ENCODE measurements at regions not wholly inside any gene's neighbourhood (a gene's known extent, or its start where the extent isn't known, plus 50 kb on each side); places are given as distances from the start of the nearest gene placed in this dataset.

- Mint-ChIP-seq H3K4me1 (ENCODE audit: low read depth) (no peaks in the 10 kb centered on the region), H3K27me3 (ENCODE audit: insufficient read depth) (peaks cover 1% of the 10 kb centered on the region; the same call in 1 of the 2 replicates), H3K4me3 (no peak overlapping the region), H3K9me3 (no peaks in the 10 kb centered on the region), H3K36me3 (ENCODE audit: low read depth) (no peaks in the 10 kb centered on the region), H3K27ac (no peak overlapping the region)
- no peak for DNase-seq
- TF ChIP-seq CTCF (IDR thresholded peaks at IDR 0.05) = no peak
Observed at GRCh38 chr6:152904678-152905077, 78.2 kb downstream of the FBXO5 start.

GRCh38 chr6:152905551-152906299 is 77.1 kb downstream of the FBXO5 start:
- TF ChIP-seq CTCF (IDR thresholded peaks at IDR 0.05) = no peak
- no peaks in the 10 kb centered on the region for H3K36me3 Mint-ChIP-seq (ENCODE audit: low read depth)
- H3K9me3 Mint-ChIP-seq = no peaks in the 10 kb centered on the region
- peaks cover 1% of the 10 kb centered on the region; the same call in 1 of the 2 replicates for H3K27me3 Mint-ChIP-seq (ENCODE audit: insufficient read depth)
- no peak overlapping the region for H3K27ac Mint-ChIP-seq
- DNase-seq = no peak
- no peaks in the 10 kb centered on the region for H3K4me1 Mint-ChIP-seq (ENCODE audit: low read depth)
- H3K4me3 Mint-ChIP-seq = no peak overlapping the region

DNA sequence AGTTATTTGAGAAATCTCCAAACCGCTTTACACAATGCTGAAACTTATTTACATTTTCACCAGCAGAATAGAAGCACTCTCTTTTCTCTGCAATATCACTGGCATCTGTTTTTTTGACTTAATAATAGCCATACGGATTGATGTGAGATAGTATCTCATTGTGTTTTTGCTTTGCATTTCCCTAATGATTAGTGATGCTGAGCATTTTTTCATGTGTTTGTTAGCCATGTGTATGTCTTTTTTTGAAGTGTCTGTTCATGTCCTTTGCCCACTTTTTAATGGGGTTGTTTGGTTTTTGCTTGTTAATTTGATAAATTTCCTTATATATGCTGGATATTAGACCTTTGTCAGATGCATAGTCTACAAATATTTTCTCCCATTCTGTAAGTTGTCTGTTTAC is 73.6 kb downstream of the FBXO5 start:
- no peak for TF ChIP-seq CTCF (IDR thresholded peaks at IDR 0.05)
- Mint-ChIP-seq H3K36me3 (ENCODE audit: low read depth) (no peaks in the 10 kb centered on the region), H3K4me1 (ENCODE audit: low read depth) (no peaks in the 10 kb centered on the region), H3K4me3 (no peak overlapping the region), H3K27ac (no peak overlapping the region), H3K27me3 (ENCODE audit: insufficient read depth) (no peaks in the 10 kb centered on the region; the same call in 1 of the 2 replicates), H3K9me3 (peaks cover 3% of the 10 kb centered on the region; the same call in 1 of the 2 replicates)
- DNase-seq = no peak

GRCh38 chr6:152916035-152916434 is 66.8 kb downstream of the FBXO5 start:
- H3K36me3 Mint-ChIP-seq (ENCODE audit: low read depth) = no peaks in the 10 kb centered on the region
- no peak overlapping the region for H3K4me3 Mint-ChIP-seq
- no peaks in the 10 kb centered on the region for H3K4me1 Mint-ChIP-seq (ENCODE audit: low read depth)
- peaks cover 6% of the 10 kb centered on the region; the same call in 1 of the 2 replicates for H3K9me3 Mint-ChIP-seq
- no peak overlapping the region for H3K27ac Mint-ChIP-seq
- DNase-seq = no peak
- H3K27me3 Mint-ChIP-seq (ENCODE audit: insufficient read depth) = 0 out of 2 replicates have a peak, but pooled peaks cover 2% of the 10 kb centered on the region
- TF ChIP-seq CTCF (IDR thresholded peaks at IDR 0.05) = no peak

DNA sequence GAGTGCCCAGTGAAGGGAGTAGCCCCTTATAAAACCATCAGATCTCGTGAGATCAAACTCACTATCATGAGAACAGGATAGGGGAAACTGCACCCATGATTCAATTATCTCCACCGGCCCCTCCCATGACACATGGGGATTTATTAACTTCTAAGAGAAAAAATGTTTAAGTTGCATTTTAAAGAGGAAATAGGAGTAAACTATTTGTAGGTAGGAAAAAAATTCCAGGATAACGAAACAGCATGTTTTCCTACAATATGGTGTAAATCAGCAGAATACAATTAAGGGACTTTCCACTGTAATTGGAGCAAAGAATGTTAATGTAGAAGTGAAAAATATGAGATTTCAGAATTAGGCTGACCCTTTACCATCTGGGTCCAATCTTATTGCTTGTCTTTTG is 63.9 kb downstream of the FBXO5 start:
- Mint-ChIP-seq H3K4me1 (ENCODE audit: low read depth) (no peaks in the 10 kb centered on the region), H3K4me3 (no peak overlapping the region), H3K27ac (no peak overlapping the region), H3K9me3 (peaks cover 6% of the 10 kb centered on the region; the same call in 1 of the 2 replicates), H3K27me3 (ENCODE audit: insufficient read depth) (peaks cover 6% of the 10 kb centered on the region), H3K36me3 (ENCODE audit: low read depth) (no peaks in the 10 kb centered on the region)
- TF ChIP-seq CTCF (IDR thresholded peaks at IDR 0.05) = no peak
- DNase-seq = no peak
